GM23338 (cell line): ENCODE measurements at regions not wholly inside any gene's neighbourhood (a gene's known extent, or its start where the extent isn't known, plus 50 kb on each side); places are given as distances from the start of the nearest gene placed in this dataset.

ENCODE experiments used
- ATAC-seq: fragments of 200-7000 bp; cut with Tn5 transposase; 3 replicates; pipeline ENCODE4 v1.9.1; 2020
- DNase-seq: peaks from one replicate; pipeline ENCODE4 v3.0.0-alpha.2; 2015; ENCODE audit warnings: low spot score
- H2AFZ ChIP-seq: fragments of 200-600 bp; sonication (generic); 2 replicates; pipeline ENCODE4 v1.8.0; 2016; ENCODE audit warnings: antibody characterized with exemption, mild to moderate bottlenecking, moderate library complexity
- H3F3A ChIP-seq: fragments of 200-600 bp; sonication (generic); replicated peaks from 2 replicates; pipeline ENCODE4 v1.8.0; 2017; ENCODE audit warnings: antibody characterized with exemption, mixed run types, low read depth
- H3K27ac ChIP-seq: fragments of 200-600 bp; sonication (generic); 2 replicates; pipeline ENCODE4 v1.6.1; 2016; ENCODE audit warnings: low read depth
- H3K27me3 ChIP-seq: fragments of 200-600 bp; sonication (generic); 2 replicates; pipeline ENCODE4 v1.8.0; 2016; ENCODE audit warnings: mild to moderate bottlenecking, mixed run types, moderate library complexity; ENCODE audit not compliant: insufficient read depth
- H3K36me3 ChIP-seq: fragments of 200-600 bp; sonication (generic); 2 replicates; pipeline ENCODE4 v1.8.0; 2016; ENCODE audit warnings: mild to moderate bottlenecking; ENCODE audit not compliant: insufficient read depth
- H3K4me1 ChIP-seq: fragments of 200-600 bp; sonication (generic); 2 replicates; pipeline ENCODE4 v1.8.0; 2016; ENCODE audit warnings: mild to moderate bottlenecking, moderate library complexity; ENCODE audit not compliant: insufficient read depth
- H3K4me2 ChIP-seq: fragments of 200-600 bp; sonication (generic); 2 replicates; pipeline ENCODE4 v1.7.1; 2017; ENCODE audit warnings: mixed run types
- H3K4me3 ChIP-seq: fragments of 200-600 bp; sonication (generic); 2 replicates; pipeline ENCODE4 v1.6.1; 2016; ENCODE audit warnings: mixed run types
- H3K79me2 ChIP-seq: fragments of 200-600 bp; sonication (generic); replicated peaks from 2 replicates; pipeline ENCODE4 v1.8.0; 2017; ENCODE audit warnings: mild to moderate bottlenecking; ENCODE audit not compliant: insufficient read depth
- H3K9me2 ChIP-seq: fragments of 200-600 bp; sonication (generic); 2 replicates; pipeline ENCODE4 v1.8.0; 2017; ENCODE audit not compliant: insufficient read depth
- H4K20me1 ChIP-seq: fragments of 200-600 bp; sonication (generic); replicated peaks from 2 replicates; pipeline ENCODE4 v1.8.0; 2017; ENCODE audit warnings: mild to moderate bottlenecking; ENCODE audit not compliant: insufficient read depth
- H3K27ac Mint-ChIP-seq: 2 replicates; pipeline ENCODE4 v1.8.0; 2020; ENCODE audit warnings: inconsistent platforms, mild to moderate bottlenecking, moderate library complexity, mixed read lengths
- H3K27me3 Mint-ChIP-seq: 3 replicates; pipeline ENCODE4 v1.8.0; 2022; ENCODE audit warnings: low read depth, mild to moderate bottlenecking, moderate library complexity, mixed read lengths, inconsistent platforms; ENCODE audit not compliant: insufficient read depth, poor library complexity
- H3K36me3 Mint-ChIP-seq: 3 replicates; pipeline ENCODE4 v1.8.0; 2021; ENCODE audit warnings: low read depth, mild to moderate bottlenecking, inconsistent platforms, moderate library complexity, mixed read lengths
- H3K4me1 Mint-ChIP-seq: 3 replicates; pipeline ENCODE4 v1.8.0; 2020; ENCODE audit warnings: mild to moderate bottlenecking, inconsistent platforms, mixed read lengths
- H3K4me3 Mint-ChIP-seq: 3 replicates; pipeline ENCODE4 v1.8.0; 2021; ENCODE audit warnings: moderate library complexity, mild to moderate bottlenecking, inconsistent platforms, mixed read lengths
- H3K9me3 Mint-ChIP-seq: 3 replicates; pipeline ENCODE4 v1.8.0; 2020; ENCODE audit warnings: moderate library complexity, mild to moderate bottlenecking, inconsistent platforms, mixed read lengths
- CREB1 ChIP-seq: fragments of 250-450 bp; sonication (Bioruptor Pico); IDR thresholded peaks from 2 replicates; pipeline ENCODE4 v1.5.0; 2020; ENCODE audit warnings: low read depth, mild to moderate bottlenecking, moderate library complexity
- EZH2 ChIP-seq: fragments of 200-600 bp; sonication (generic); IDR thresholded peaks from one replicate; pipeline ENCODE4 v1.8.0; 2017; ENCODE audit warnings: antibody characterized with exemption, mild to moderate bottlenecking, low read depth; ENCODE audit not compliant: unreplicated experiment
- EZH2phosphoT487 ChIP-seq: fragments of 200-600 bp; sonication (generic); IDR thresholded peaks from one replicate; pipeline ENCODE4 v1.8.1; 2018; ENCODE audit warnings: antibody characterized with exemption; ENCODE audit not compliant: unreplicated experiment
- JUNB ChIP-seq: IDR thresholded peaks from one replicate; pipeline ENCODE4 v1.6.1; 2016; ENCODE audit warnings: antibody characterized with exemption; ENCODE audit not compliant: unreplicated experiment
- NANOG ChIP-seq: IDR thresholded peaks from 2 replicates; pipeline ENCODE4 v1.6.1; 2016; ENCODE audit warnings: antibody characterized with exemption, borderline replicate concordance
- POLR2AphosphoS5 ChIP-seq: IDR thresholded peaks from 2 replicates; pipeline ENCODE4 v1.6.1; 2016; ENCODE audit warnings: antibody characterized with exemption, low read depth
- STAT1 ChIP-seq: IDR thresholded peaks from one replicate; pipeline ENCODE4 v1.6.1; 2016; ENCODE audit warnings: antibody characterized with exemption; ENCODE audit not compliant: unreplicated experiment
- ZNF114 ChIP-seq: fragments of 250-450 bp; sonication (Bioruptor Pico); IDR thresholded peaks from 2 replicates; pipeline ENCODE4 v1.5.0; 2020; ENCODE audit warnings: mild to moderate bottlenecking, moderate library complexity
- ZNF331 ChIP-seq: fragments of 250-450 bp; sonication (Bioruptor Pico); IDR thresholded peaks from 2 replicates; pipeline ENCODE4 v1.5.0; 2020; ENCODE audit warnings: low read depth, mild to moderate bottlenecking, moderate library complexity
- TF ChIP-seq, protein P1 (sequence below): IDR thresholded peaks from 2 replicates; pipeline ENCODE4 v1.6.1; 2016; ENCODE audit warnings: antibody characterized with exemption
- TF ChIP-seq, protein P2 (sequence below): IDR thresholded peaks from one replicate; pipeline ENCODE4 v1.6.1; 2018; ENCODE audit warnings: antibody characterized with exemption; ENCODE audit not compliant: unreplicated experiment
- TF ChIP-seq, protein P3 (sequence below), 2 experiments: fragments of 200-600 bp in 1 of 2; sonication (generic) in 1 of 2; conservative IDR thresholded peaks; 2 replicates each; pipeline versions ENCODE4 v1.5.1 to v1.6.1; 2016 to 2017; ENCODE audit warnings: antibody characterized with exemption in 2 of 2, low read depth in 2 of 2, mild to moderate bottlenecking in 2 of 2, moderate library complexity in 1 of 2
- TF ChIP-seq, protein P4 (sequence below): fragments of 250-450 bp; sonication (Bioruptor Pico); IDR thresholded peaks from 2 replicates; pipeline ENCODE4 v1.5.0; 2020; ENCODE audit warnings: mild to moderate bottlenecking, moderate library complexity

DNA sequence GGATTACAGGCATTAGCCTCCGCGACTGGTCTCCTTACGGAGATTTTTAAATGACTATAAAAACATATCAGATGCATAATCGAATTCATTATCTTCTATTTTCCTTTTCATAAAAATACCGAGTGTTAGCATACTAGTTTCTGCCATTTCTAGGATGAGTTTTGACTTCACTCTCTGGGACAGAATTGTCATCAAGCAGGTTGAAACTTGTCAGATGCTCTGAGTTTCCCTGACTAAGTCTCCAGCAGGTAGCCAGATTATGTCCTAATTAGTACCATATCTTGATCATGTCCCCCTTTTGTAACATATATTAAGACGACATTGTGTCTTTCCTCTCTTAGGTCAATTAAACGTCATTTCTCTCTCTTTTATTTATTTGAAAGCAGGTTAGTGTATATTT, 103.5 kb upstream of the RASSF8 start:
- H3K27ac Mint-ChIP-seq: no peak overlapping the region

More for the DNA sequence above, 103.5 kb upstream of the RASSF8 start:
- Histone ChIP-seq H3K36me3 (no peaks in the 10 kb centered on the region), H3K4me1 (no peaks in the 10 kb centered on the region), H2AFZ (no peak overlapping the region), H3K9me2 (no peaks in the 10 kb centered on the region), H3K4me3 (no peak overlapping the region), H3F3A (no peaks in the 10 kb centered on the region), H3K27ac (no peak overlapping the region), H3K27me3 (no peaks in the 10 kb centered on the region), H3K4me2 (no peak overlapping the region), H3K79me2 (no peaks in the 10 kb centered on the region), H4K20me1 (no peaks in the 10 kb centered on the region)
- Mint-ChIP-seq H3K4me1 (no peaks in the 10 kb centered on the region), H3K36me3 (no peaks in the 10 kb centered on the region), H3K4me3 (no peak overlapping the region), H3K9me3 (no peaks in the 10 kb centered on the region; the same call in 2 of the 3 replicates), H3K27me3 (no peaks in the 10 kb centered on the region)
- ATAC-seq (no peak), DNase-seq (no peak)
- no peak for TF ChIP-seq POLR2AphosphoS5
- TF ChIP-seq, protein P1, sequence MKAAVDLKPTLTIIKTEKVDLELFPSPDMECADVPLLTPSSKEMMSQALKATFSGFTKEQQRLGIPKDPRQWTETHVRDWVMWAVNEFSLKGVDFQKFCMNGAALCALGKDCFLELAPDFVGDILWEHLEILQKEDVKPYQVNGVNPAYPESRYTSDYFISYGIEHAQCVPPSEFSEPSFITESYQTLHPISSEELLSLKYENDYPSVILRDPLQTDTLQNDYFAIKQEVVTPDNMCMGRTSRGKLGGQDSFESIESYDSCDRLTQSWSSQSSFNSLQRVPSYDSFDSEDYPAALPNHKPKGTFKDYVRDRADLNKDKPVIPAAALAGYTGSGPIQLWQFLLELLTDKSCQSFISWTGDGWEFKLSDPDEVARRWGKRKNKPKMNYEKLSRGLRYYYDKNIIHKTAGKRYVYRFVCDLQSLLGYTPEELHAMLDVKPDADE: no peak
- TF ChIP-seq ZNF331 (CRISPR knock-in tag): no peak
- TF ChIP-seq, protein P2, sequence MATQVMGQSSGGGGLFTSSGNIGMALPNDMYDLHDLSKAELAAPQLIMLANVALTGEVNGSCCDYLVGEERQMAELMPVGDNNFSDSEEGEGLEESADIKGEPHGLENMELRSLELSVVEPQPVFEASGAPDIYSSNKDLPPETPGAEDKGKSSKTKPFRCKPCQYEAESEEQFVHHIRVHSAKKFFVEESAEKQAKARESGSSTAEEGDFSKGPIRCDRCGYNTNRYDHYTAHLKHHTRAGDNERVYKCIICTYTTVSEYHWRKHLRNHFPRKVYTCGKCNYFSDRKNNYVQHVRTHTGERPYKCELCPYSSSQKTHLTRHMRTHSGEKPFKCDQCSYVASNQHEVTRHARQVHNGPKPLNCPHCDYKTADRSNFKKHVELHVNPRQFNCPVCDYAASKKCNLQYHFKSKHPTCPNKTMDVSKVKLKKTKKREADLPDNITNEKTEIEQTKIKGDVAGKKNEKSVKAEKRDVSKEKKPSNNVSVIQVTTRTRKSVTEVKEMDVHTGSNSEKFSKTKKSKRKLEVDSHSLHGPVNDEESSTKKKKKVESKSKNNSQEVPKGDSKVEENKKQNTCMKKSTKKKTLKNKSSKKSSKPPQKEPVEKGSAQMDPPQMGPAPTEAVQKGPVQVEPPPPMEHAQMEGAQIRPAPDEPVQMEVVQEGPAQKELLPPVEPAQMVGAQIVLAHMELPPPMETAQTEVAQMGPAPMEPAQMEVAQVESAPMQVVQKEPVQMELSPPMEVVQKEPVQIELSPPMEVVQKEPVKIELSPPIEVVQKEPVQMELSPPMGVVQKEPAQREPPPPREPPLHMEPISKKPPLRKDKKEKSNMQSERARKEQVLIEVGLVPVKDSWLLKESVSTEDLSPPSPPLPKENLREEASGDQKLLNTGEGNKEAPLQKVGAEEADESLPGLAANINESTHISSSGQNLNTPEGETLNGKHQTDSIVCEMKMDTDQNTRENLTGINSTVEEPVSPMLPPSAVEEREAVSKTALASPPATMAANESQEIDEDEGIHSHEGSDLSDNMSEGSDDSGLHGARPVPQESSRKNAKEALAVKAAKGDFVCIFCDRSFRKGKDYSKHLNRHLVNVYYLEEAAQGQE: no peak
- no peak for TF ChIP-seq CREB1 (CRISPR knock-in tag)
- no peak for TF ChIP-seq EZH2phosphoT487
- TF ChIP-seq, protein P3, sequence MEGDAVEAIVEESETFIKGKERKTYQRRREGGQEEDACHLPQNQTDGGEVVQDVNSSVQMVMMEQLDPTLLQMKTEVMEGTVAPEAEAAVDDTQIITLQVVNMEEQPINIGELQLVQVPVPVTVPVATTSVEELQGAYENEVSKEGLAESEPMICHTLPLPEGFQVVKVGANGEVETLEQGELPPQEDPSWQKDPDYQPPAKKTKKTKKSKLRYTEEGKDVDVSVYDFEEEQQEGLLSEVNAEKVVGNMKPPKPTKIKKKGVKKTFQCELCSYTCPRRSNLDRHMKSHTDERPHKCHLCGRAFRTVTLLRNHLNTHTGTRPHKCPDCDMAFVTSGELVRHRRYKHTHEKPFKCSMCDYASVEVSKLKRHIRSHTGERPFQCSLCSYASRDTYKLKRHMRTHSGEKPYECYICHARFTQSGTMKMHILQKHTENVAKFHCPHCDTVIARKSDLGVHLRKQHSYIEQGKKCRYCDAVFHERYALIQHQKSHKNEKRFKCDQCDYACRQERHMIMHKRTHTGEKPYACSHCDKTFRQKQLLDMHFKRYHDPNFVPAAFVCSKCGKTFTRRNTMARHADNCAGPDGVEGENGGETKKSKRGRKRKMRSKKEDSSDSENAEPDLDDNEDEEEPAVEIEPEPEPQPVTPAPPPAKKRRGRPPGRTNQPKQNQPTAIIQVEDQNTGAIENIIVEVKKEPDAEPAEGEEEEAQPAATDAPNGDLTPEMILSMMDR (conservative IDR thresholded peaks at IDR 0.05; ENCODE audit: low read depth in 2 of 2): no peak
- TF ChIP-seq JUNB: no peak
- no peak for TF ChIP-seq NANOG
- no peak for TF ChIP-seq STAT1
- no peak for TF ChIP-seq ZNF114 (CRISPR knock-in tag)
- TF ChIP-seq EZH2: no peak
- TF ChIP-seq, protein P4, sequence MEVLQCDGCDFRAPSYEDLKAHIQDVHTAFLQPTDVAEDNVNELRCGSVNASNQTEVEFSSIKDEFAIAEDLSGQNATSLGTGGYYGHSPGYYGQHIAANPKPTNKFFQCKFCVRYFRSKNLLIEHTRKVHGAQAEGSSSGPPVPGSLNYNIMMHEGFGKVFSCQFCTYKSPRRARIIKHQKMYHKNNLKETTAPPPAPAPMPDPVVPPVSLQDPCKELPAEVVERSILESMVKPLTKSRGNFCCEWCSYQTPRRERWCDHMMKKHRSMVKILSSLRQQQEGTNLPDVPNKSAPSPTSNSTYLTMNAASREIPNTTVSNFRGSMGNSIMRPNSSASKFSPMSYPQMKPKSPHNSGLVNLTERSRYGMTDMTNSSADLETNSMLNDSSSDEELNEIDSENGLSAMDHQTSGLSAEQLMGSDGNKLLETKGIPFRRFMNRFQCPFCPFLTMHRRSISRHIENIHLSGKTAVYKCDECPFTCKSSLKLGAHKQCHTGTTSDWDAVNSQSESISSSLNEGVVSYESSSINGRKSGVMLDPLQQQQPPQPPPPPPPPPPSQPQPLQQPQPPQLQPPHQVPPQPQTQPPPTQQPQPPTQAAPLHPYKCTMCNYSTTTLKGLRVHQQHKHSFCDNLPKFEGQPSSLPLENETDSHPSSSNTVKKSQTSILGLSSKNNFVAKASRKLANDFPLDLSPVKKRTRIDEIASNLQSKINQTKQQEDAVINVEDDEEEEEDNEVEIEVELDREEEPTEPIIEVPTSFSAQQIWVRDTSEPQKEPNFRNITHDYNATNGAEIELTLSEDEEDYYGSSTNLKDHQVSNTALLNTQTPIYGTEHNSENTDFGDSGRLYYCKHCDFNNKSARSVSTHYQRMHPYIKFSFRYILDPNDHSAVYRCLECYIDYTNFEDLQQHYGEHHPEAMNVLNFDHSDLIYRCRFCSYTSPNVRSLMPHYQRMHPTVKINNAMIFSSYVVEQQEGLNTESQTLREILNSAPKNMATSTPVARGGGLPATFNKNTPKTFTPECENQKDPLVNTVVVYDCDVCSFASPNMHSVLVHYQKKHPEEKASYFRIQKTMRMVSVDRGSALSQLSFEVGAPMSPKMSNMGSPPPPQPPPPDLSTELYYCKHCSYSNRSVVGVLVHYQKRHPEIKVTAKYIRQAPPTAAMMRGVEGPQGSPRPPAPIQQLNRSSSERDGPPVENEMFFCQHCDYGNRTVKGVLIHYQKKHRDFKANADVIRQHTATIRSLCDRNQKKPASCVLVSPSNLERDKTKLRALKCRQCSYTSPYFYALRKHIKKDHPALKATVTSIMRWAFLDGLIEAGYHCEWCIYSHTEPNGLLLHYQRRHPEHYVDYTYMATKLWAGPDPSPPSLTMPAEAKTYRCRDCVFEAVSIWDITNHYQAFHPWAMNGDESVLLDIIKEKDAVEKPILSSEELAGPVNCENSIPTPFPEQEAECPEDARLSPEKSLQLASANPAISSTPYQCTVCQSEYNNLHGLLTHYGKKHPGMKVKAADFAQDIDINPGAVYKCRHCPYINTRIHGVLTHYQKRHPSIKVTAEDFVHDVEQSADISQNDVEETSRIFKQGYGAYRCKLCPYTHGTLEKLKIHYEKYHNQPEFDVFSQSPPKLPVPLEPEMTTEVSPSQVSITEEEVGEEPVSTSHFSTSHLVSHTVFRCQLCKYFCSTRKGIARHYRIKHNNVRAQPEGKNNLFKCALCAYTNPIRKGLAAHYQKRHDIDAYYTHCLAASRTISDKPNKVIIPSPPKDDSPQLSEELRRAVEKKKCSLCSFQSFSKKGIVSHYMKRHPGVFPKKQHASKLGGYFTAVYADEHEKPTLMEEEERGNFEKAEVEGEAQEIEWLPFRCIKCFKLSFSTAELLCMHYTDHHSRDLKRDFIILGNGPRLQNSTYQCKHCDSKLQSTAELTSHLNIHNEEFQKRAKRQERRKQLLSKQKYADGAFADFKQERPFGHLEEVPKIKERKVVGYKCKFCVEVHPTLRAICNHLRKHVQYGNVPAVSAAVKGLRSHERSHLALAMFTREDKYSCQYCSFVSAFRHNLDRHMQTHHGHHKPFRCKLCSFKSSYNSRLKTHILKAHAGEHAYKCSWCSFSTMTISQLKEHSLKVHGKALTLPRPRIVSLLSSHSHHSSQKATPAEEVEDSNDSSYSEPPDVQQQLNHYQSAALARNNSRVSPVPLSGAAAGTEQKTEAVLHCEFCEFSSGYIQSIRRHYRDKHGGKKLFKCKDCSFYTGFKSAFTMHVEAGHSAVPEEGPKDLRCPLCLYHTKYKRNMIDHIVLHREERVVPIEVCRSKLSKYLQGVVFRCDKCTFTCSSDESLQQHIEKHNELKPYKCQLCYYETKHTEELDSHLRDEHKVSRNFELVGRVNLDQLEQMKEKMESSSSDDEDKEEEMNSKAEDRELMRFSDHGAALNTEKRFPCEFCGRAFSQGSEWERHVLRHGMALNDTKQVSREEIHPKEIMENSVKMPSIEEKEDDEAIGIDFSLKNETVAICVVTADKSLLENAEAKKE: no peak
